Prostate gland (tissue), 2 donors: ENCODE measurements at regions not wholly inside any gene's neighbourhood (a gene's known extent, or its start where the extent isn't known, plus 50 kb on each side); places are given as distances from the start of the nearest gene placed in this dataset.

Source experiments
- DNase-seq: peaks from one replicate; pipeline ENCODE4 v3.0.0-alpha.2; 2019; ENCODE audit warnings: low spot score
- H3K27ac ChIP-seq, 2 donors: fragments of 200-600 bp; sonication (generic); 2 replicates each; pipeline ENCODE4 v1.5.1; 2017 to 2019
- H3K27me3 ChIP-seq: fragments of 200-600 bp; sonication (generic); replicated peaks from 2 replicates; pipeline ENCODE4 v1.5.1; 2019; ENCODE audit not compliant: insufficient read depth
- H3K36me3 ChIP-seq, 2 donors: fragments of 200-600 bp; sonication (generic); 1 replicate in 1 of 2; 2 replicates in 1 of 2; pipeline versions ENCODE4 v1.5.1 to v1.8.1; 2017 to 2019
- H3K4me1 ChIP-seq: fragments of 200-600 bp; sonication (generic); replicated peaks from 2 replicates; pipeline ENCODE4 v1.5.1; 2019
- H3K4me3 ChIP-seq, 2 donors: fragments of 200-600 bp; sonication (generic); 2 replicates each; pipeline ENCODE4 v1.5.1; 2017 to 2019
- H3K9me3 ChIP-seq: fragments of 200-600 bp; sonication (generic); 2 replicates; pipeline ENCODE4 v1.5.1; 2017
- POLR2A ChIP-seq: fragments of 450-650 bp; IDR thresholded peaks from one replicate; pipeline ENCODE4 v1.6.1; 2016; ENCODE audit warnings: antibody characterized with exemption, mild to moderate bottlenecking
- POLR2AphosphoS5 ChIP-seq: sonication (generic); formaldehyde crosslinking; IDR thresholded peaks from one replicate; pipeline ENCODE4 v1.6.1; 2017; ENCODE audit warnings: antibody characterized with exemption
- WGBS: methylation state at CpG from one replicate; pipeline ENCODE4 v1.1.5; 2018; 5-methylcytosine and 5-hydroxymethylcytosine counted together
- intact Hi-C: fragments of 100-400 bp; cut with DNase I; formaldehyde crosslinking; loops from one replicate; pipeline ENCODE4 v1.14.2; 2022
- TF ChIP-seq, protein P1 (sequence below), 4 experiments: fragments of 200-600 bp in 2 of 4; fragments of 450-650 bp in 2 of 4; sonication (generic) in 2 of 4; IDR thresholded peaks; 1 replicate in 3 of 4; 2 replicates in 1 of 4; pipeline ENCODE4 v1.5.1; 2016 to 2019; ENCODE audit warnings: antibody characterized with exemption in 4 of 4, mild to moderate bottlenecking in 2 of 4, moderate library complexity in 2 of 4

DNA sequence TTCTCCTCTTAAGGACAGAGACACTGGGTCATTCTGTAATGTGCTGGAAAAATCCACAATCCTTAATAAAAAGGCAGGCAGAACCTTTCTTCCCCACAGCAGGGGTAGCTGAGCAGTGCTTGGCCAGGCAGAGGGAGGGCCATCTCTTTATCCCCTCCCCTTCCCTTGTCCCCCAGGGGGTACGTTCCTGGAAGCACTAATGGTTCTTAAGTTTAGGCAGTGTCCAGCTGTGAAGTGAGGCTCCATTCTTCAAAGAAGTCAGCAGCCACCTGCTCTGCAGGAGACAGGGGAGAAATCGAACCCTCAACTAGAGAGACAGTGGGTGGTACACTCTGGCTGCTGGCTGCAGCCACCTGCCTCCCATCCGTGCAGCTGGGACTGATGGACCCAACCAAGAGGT lies 533.9 kb upstream of the CDH11 start:
- DNase-seq = no peak
- H3K9me3 ChIP-seq = no peaks in the 10 kb centered on the region
- TF ChIP-seq POLR2A (no peak), POLR2AphosphoS5 (no peak)
- TF ChIP-seq, protein P1, sequence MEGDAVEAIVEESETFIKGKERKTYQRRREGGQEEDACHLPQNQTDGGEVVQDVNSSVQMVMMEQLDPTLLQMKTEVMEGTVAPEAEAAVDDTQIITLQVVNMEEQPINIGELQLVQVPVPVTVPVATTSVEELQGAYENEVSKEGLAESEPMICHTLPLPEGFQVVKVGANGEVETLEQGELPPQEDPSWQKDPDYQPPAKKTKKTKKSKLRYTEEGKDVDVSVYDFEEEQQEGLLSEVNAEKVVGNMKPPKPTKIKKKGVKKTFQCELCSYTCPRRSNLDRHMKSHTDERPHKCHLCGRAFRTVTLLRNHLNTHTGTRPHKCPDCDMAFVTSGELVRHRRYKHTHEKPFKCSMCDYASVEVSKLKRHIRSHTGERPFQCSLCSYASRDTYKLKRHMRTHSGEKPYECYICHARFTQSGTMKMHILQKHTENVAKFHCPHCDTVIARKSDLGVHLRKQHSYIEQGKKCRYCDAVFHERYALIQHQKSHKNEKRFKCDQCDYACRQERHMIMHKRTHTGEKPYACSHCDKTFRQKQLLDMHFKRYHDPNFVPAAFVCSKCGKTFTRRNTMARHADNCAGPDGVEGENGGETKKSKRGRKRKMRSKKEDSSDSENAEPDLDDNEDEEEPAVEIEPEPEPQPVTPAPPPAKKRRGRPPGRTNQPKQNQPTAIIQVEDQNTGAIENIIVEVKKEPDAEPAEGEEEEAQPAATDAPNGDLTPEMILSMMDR (IDR thresholded peaks at IDR 0.05) = no peak
- H3K36me3 ChIP-seq = no peaks in the 10 kb centered on the region
- WGBS = 90% methylated on average over 3 of the region's 3 CpGs
- H3K27ac ChIP-seq = no peak overlapping the region
- H3K27me3 ChIP-seq = no peaks in the 10 kb centered on the region
- no peaks in the 10 kb centered on the region for H3K4me1 ChIP-seq
- H3K4me3 ChIP-seq = no peak overlapping the region
- intact Hi-C loops = no loop called here

DNA sequence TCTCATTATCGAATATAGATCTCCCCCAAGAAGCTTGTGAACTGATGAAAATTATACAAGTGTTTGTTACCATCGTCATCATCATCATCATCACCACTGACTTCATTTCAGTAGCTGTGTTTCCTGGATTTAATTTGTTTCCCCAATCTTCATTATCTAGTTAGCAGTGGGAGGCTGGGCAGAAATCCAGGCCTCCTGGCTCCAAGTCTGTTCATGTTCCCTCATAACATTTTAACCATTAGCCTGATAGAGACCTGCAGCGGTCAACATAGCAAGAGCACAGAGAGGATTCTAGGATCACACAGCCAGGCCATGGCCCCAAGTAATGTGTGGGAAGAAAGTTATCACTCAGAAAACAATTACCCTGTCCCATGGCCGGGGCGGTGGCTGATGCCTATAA lies 526.2 kb upstream of the CDH11 start:
- Histone ChIP-seq H3K36me3 (no peaks in the 10 kb centered on the region), H3K9me3 (no peaks in the 10 kb centered on the region), H3K27me3 (no peaks in the 10 kb centered on the region), H3K4me3 (no peak overlapping the region), H3K27ac (no peak overlapping the region), H3K4me1 (no peaks in the 10 kb centered on the region)
- TF ChIP-seq, protein P1 (IDR thresholded peaks at IDR 0.05) = no peak
- TF ChIP-seq POLR2AphosphoS5 (no peak), POLR2A (no peak)
- DNase-seq = no peak
- 68% methylated on average over 5 of the region's 5 CpGs for WGBS
- intact Hi-C loops = no loop called here

DNA sequence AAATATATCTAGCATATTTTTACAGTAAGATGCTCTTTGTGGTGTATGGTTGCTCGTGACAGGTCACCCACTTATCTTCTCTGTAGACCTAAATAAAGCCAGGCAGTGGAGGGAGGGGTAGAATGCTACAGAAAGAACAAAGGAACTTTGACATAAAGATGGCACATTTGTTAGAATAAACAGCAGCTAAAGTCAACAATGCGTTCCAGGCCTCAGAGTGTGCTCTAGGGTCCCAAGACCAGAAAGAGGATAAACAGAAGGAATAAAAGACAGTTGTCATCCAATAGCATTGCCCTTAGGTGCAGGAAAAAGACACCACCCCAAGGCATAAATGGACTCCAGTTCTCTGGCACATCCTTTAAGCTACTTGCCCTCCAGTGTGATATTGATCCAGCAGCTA lies 523.0 kb upstream of the CDH11 start:
- Histone ChIP-seq H3K36me3 (no peaks in the 10 kb centered on the region), H3K27me3 (no peaks in the 10 kb centered on the region), H3K4me1 (no peaks in the 10 kb centered on the region), H3K27ac (no peak overlapping the region), H3K9me3 (no peaks in the 10 kb centered on the region), H3K4me3 (no peak overlapping the region)
- TF ChIP-seq POLR2A (no peak), POLR2AphosphoS5 (no peak)
- TF ChIP-seq, protein P1 (IDR thresholded peaks at IDR 0.05) = no peak
- WGBS = 74% methylated on average over 2 of the region's 2 CpGs
- DNase-seq = no peak
- intact Hi-C loops = no loop called here

DNA sequence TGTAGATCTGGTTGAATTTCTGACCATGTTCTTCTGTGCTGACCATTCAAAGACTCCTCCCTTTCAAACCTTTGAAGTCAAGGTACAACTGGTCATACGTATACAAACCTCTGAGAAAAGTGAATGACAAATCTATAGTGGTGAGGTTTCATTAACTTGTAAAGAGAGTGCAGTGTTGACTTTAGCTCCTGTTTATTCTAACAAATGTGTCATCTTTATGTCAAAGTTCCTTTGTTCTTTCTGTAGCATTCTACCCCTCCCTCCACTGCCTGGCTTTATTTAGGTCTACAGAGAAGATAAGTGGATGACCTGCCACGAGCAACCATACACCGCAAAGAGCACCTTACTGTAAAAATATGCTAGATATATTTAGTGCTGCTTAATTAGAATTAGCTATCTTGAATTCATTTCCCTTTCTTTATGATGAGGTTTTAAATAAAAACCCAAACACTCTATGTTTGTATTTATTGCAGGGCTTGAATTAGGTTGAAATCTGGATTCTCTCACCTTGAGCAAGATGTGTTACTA lies 520.0 kb upstream of the CDH11 start:
- no peaks in the 10 kb centered on the region for H3K36me3 ChIP-seq
- no peak for TF ChIP-seq POLR2AphosphoS5
- no peaks in the 10 kb centered on the region for H3K9me3 ChIP-seq
- no peak overlapping the region for H3K27ac ChIP-seq
- intact Hi-C loops = no loop called here
- DNase-seq = no peak
- H3K4me3 ChIP-seq = no peak overlapping the region
- H3K4me1 ChIP-seq = no peaks in the 10 kb centered on the region
- H3K27me3 ChIP-seq = no peaks in the 10 kb centered on the region
- 62% methylated on average over 3 of the region's 3 CpGs for WGBS

DNA sequence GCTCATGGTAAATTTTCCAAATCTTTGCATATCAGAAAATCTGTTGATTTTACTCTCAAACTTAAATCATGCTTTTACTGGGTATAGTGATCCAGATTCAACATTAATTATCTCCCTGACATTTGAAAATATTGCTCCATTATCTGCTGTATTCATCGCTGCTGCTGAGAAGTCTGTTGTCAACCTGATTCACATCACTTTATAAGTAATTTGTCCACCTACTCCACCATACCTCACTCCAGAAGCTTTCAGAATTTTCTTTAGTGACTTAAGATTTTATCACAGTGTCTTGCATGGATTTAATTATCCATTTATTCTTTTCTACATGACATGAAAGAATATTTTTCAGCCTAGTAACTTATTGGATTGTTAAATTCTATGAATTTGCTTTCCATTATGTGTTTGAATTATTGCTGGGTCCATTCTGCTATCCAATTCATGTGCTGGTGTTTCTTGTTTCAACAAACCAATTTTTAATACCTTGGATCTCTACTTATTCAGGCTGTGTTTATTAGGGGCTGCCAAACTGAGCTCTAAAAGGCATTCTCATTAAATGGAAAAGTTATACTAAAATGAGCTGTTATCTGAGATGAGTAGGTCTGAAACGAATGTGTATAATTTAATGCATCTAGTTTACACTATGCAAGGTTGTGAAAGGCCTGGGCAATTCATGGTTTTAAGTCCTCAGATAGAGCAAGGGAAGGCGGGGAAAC lies 519.3 kb upstream of the CDH11 start:
- no peaks in the 10 kb centered on the region for H3K9me3 ChIP-seq
- intact Hi-C loops = no loop called here
- H3K4me1 ChIP-seq = no peaks in the 10 kb centered on the region
- no peak overlapping the region for H3K4me3 ChIP-seq
- WGBS = 48% methylated on average over 3 of the region's 3 CpGs
- H3K27ac ChIP-seq = no peak overlapping the region
- DNase-seq = no peak
- H3K27me3 ChIP-seq = no peaks in the 10 kb centered on the region
- TF ChIP-seq, protein P1 (IDR thresholded peaks at IDR 0.05) = no peak
- TF ChIP-seq POLR2AphosphoS5 (no peak), POLR2A (no peak)
- H3K36me3 ChIP-seq = no peaks in the 10 kb centered on the region
